Kidney capillary endothelial cell (primary cell): ENCODE measurements at regions not wholly inside any gene's neighbourhood (a gene's known extent, or its start where the extent isn't known, plus 50 kb on each side); places are given as distances from the start of the nearest gene placed in this dataset.
"Not testable (repeated sequence)": the region's sequence is repeated elsewhere in the genome, so short reads cannot be mapped to it uniquely, and the experiment has no call there.

ENCODE experiments used
- DNase-seq: peaks from one replicate; pipeline ENCODE4 v3.0.0-alpha.2; 2018; ENCODE audit warnings: low spot score

- not testable (repeated sequence) for DNase-seq
Measured at GRCh38 chr7:76971201-76971600, 61.0 kb downstream of the SPDYE17 start.

- DNase-seq: not testable (repeated sequence)
Measured at GRCh38 chr7:76969892-76970291, 62.3 kb downstream of the SPDYE17 start.

GRCh38 chr7:76965731-76966548 lies 66.2 kb downstream of the SPDYE17 start:
- not testable (repeated sequence) for DNase-seq

GRCh38 chr7:76964050-76964449 lies 68.1 kb downstream of the SPDYE17 start:
- DNase-seq: not testable (repeated sequence)

- not testable (repeated sequence) for DNase-seq
Measured at GRCh38 chr7:76963061-76963460, 69.1 kb downstream of the SPDYE17 start.

- DNase-seq: not testable (repeated sequence)
Measured at GRCh38 chr7:76960400-76960986, 71.7 kb downstream of the SPDYE17 start.

GRCh38 chr7:76959573-76960399 lies 72.4 kb downstream of the SPDYE17 start:
- not testable (repeated sequence) for DNase-seq

- DNase-seq: not testable (repeated sequence)
Measured at GRCh38 chr7:76956531-76956930, 75.6 kb downstream of the SPDYE17 start.

GRCh38 chr7:76955124-76955523 lies 77.0 kb downstream of the SPDYE17 start:
- DNase-seq: not testable (repeated sequence)

GRCh38 chr7:76944603-76945002 lies 87.6 kb downstream of the SPDYE17 start:
- DNase-seq: not testable (repeated sequence)

GRCh38 chr7:76941809-76942765 lies 90.1 kb downstream of the SPDYE17 start:
- not testable (repeated sequence) for DNase-seq

GRCh38 chr7:76937781-76938180 lies 94.4 kb downstream of the SPDYE17 start:
- DNase-seq: not testable (repeated sequence)

- peak; percentile 30 for DNase-seq
Measured at GRCh38 chr7:76937330-76937729, 94.8 kb downstream of the SPDYE17 start.

- not testable (repeated sequence) for DNase-seq
Measured at GRCh38 chr7:76936346-76936745, 95.8 kb downstream of the SPDYE17 start.

GRCh38 chr7:76934711-76935110 lies 97.5 kb downstream of the SPDYE17 start:
- not testable (repeated sequence) for DNase-seq

GRCh38 chr7:76932957-76933356 lies 99.2 kb downstream of the SPDYE17 start:
- DNase-seq: not testable (repeated sequence)

GRCh38 chr7:76931441-76931840 lies 100.7 kb downstream of the SPDYE17 start:
- not testable (repeated sequence) for DNase-seq

GRCh38 chr7:76930416-76930815 lies 101.7 kb downstream of the SPDYE17 start:
- DNase-seq: not testable (repeated sequence)

- not testable (repeated sequence) for DNase-seq
Measured at GRCh38 chr7:76928751-76929150, 103.4 kb downstream of the SPDYE17 start.

- not testable (repeated sequence) for DNase-seq
Measured at GRCh38 chr7:76927741-76928393, 104.3 kb downstream of the SPDYE17 start.

- not testable (repeated sequence) for DNase-seq
Measured at GRCh38 chr7:76926416-76926815, 105.7 kb downstream of the SPDYE17 start.
